ENCODE measurements at regions not wholly inside any gene's neighbourhood (a gene's known extent, or its start where the extent isn't known, plus 50 kb on each side); places are given as distances from the start of the nearest gene placed in this dataset.
"Not testable (repeated sequence)": the region's sequence is repeated elsewhere in the genome, so short reads cannot be mapped to it uniquely, and the experiment has no call there.

DNA sequence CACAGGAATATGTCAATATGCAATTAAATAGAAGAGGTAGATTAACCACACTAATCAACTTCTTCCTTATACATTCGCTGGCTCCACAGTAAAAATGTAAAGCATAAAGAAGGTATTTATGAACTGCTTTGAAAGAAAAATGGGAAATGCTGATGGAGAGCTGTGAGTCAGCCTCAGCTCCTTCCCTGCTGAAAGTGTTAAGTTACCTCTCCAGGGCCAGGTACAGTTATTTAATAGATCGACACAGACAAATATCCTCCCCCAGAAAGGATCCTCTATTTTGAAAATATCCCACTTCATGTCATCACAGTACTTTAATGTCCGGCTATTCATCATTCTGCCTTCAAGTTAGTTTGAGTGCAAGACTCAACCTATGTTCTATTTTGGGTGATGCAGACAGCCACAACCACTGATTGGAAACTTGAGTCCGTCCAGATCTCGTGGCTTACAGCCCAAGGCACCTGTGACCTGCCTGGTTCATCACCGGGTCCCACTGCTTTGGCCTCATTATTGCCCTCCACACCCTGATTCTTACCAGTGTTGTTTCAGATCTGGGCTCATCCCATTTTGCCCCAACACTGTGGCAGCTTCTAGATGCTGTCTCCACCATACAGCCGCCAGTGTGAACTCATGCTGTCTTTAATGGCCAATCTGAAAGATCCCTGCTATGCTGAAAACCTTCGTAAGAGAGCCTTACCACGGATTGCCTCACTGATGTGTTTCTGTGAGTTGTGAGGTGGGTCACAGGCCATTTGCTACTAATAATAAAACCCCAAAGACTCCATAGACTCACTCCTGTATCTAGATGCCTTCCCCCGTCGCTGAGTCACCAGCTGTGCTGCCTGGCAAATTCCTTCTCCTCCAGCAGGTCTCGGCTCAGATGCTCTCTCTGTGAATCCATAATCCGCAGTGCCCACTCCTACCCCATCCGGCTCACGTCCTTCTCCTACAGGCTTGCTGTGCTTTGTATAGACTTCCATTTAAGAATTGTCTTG, 56.2 kb upstream of the DDAH1 start:
- POLR2A ChIA-PET (ENCODE audit: low non-redundant PET); CTCF ChIA-PET; DNase-seq (ENCODE audit: low spot score): not testable (repeated sequence)

DNA sequence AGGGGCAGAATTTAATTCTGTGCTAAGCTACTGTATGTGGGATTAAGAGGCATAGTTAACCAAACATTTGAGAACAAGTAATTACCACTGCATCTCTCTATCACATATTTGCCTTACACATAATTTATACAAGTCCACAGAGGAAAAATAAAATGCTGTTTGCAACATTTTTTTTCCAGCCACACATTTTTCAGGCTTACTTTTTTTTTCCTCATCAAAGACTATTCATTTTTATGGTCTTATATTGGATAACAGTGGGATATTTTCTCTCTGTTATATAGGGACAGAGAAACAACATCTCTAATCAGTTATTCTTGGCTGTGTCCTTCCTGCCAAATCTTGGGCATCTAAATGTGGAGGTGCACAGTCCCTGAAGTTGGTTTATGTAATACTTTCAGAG, 57.5 kb upstream of the DDAH1 start:
- POLR2A ChIA-PET (ENCODE audit: low non-redundant PET); CTCF ChIA-PET; H3K27ac ChIP-seq; DNase-seq (ENCODE audit: low spot score): not testable (repeated sequence)

More for the DNA sequence above, 56.2 kb upstream of the DDAH1 start:
- H3K27ac ChIP-seq = not testable (repeated sequence)

DNA sequence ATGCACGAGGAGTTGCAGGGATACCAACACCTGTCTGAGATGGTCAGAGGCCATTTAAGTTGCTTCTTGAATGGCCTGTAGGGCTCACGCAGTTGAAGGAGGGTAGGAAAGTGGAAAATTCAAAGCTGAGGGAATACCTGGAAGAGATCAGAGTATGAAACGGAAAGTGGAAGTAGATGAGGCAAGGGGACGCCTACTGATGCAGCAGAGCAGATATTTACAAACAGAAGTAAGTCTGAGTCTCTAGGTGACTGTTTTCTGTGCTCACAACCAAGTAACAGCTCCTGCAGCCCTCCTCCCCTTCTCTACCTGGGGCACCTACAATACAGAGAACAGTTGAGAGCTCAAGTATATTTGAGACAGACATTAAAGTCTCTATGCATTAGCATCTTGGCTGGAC, 57.5 kb upstream of the CCN1 start:
- CTCF ChIA-PET; DNase-seq (ENCODE audit: low spot score); POLR2A ChIA-PET (ENCODE audit: low non-redundant PET); H3K27ac ChIP-seq: not testable (repeated sequence)

DNA sequence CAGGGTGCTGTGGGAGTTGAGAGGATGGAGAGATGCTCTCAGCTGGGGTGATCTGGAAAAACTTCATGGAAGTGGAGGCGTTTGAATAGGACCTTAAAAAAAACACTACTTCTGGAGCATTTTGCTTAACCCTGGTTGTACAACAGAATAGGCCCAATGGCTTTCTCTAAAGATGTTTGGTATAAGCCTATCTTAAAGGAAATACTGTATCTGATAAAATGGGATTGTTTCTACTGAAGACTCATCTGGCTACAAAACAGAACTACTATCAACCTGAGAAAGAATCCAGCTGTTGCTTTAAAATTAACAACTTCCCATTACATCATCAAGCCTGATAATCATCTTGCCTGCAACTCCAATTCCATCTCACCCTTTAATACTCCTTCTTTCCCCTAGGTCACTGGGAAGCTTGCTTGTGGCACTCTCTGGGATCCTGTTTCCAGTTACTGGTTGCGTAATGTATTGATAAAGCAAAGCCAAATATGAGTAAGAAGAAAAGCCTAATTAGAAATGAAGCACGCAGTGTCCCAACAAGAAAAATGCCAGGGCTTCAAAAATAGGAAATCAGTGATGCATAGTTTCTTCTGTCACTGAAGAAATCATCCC, 56.2 kb upstream of the CCN1 start:
- CTCF ChIA-PET; DNase-seq (ENCODE audit: low spot score); POLR2A ChIA-PET (ENCODE audit: low non-redundant PET); H3K27ac ChIP-seq: not testable (repeated sequence)

DNA sequence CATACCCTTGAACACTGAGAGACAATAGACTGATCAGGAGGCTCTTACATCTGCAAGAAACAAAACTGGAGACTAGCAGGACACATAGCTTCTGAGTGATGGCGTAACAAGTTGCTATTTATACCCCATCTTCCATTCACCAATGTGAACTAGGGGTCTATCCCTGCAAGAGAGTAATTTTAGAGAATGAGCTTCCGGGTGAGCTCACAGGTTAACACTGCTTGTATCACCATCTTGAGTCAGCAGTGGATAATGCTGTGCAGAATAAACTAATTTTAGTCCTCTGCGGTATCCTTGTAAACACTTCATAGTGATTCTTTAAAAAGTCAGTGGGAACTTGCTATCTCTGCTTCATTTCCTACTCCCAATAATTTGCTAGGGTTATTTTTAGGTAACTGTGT, 55.0 kb upstream of the CCN1 start:
- DNase-seq (ENCODE audit: low spot score); H3K27ac ChIP-seq; POLR2A ChIA-PET (ENCODE audit: low non-redundant PET); CTCF ChIA-PET: not testable (repeated sequence)

DNA sequence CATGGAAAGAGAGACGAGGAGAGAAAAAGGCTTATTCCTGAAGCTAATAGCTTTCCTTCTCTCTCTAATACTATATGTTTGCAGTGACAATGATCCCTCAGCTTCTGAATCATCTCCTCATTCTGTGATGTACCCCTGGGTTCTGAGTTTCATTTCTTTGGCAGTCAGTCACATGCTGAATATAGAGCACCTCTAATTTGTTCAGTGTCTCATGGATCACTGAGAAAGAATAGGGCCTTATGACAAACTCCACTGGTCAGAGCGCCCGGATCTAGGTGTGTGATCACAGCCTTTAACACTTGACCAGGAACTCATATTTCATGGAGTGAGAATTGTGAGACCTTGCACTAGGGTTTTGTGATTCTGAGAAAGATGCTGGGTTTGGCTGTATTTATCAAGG, 54.3 kb upstream of the CCN1 start:
- H3K27ac ChIP-seq; CTCF ChIA-PET; POLR2A ChIA-PET (ENCODE audit: low non-redundant PET); DNase-seq (ENCODE audit: low spot score): not testable (repeated sequence)

DNA sequence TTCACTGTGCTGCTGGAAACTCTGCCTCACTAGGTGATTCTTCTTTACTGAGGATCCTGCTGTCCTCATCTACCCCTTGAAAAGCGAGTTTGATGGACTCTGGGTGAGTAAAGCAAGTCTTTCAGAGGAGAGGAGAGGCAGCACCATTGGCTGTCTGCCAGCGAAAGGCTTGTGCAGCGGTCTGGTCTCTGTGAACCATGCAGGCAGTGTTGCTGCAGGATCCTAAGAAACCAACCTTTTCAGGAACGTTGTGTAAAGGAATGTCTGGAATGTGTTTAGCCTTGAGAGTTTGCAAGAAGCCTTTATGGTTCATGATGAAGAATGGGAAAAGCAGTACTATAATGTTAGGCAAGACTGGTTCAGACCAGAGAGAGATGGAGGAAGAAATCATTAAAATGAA, 53.4 kb upstream of the CCN1 start:
- CTCF ChIA-PET; POLR2A ChIA-PET (ENCODE audit: low non-redundant PET); H3K27ac ChIP-seq: not testable (repeated sequence)
- peak; percentile 17 for DNase-seq (ENCODE audit: low spot score)

Measured in RWPE1 (cell line).